ENCODE measurements at regions not wholly inside any gene's neighbourhood (a gene's known extent, or its start where the extent isn't known, plus 50 kb on each side); places are given as distances from the start of the nearest gene placed in this dataset.

DNA sequence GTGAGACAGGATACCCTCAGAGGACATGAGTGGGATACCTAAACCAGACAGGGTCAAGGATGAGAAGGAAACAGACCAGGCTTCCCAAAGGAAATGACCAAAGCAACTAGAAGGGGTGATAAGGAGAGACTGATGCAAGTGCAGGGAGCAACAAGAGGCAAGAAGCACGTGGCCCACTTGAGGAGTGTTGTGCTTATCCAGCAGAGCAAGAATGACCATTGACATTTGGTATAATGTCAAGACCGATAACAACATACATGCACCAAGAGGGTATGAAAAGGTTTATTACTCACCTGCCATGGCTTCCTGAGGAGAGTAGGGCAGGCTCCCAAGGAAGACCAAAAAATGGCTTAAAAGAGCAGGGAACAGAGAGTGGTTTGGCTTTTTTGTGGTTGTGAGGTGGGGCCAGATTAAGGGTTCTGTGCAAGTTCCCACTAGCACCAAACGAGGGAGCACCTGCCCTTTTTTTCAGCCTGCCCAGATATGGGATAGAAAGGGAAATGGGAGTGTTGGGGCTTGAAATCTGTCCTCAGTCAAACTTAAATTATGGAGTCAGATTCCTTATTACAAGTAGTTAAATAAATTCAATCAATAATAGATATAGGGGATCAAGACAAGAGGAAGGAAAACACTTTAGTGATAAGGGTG, 513.6 kb downstream of the RASEF start:
- Mint-ChIP-seq H3K27me3 (ENCODE audit: insufficient read depth) (no peaks in the 10 kb centered on the region), H3K9me3 (no peaks in the 10 kb centered on the region), H3K36me3 (ENCODE audit: low read depth) (no peaks in the 10 kb centered on the region), H3K27ac (no peak overlapping the region), H3K4me1 (peaks cover 3% of the 10 kb centered on the region), H3K4me3 (no peak overlapping the region)
- Histone ChIP-seq H3K9ac (ENCODE audit: extremely low read depth, low read length, poor library complexity, severe bottlenecking) (no peak overlapping the region), H3K36me3 (ENCODE audit: control insufficient read depth, insufficient read depth, low read length) (no peaks in the 10 kb centered on the region), H3K27me3 (ENCODE audit: control insufficient read depth, insufficient read depth, low read length, poor library complexity, severe bottlenecking) (no peaks in the 10 kb centered on the region), H3K9me3 (ENCODE audit: control insufficient read depth, low read length) (no peaks in the 10 kb centered on the region), H3K27ac (ENCODE audit: low read depth, low read length) (no peak overlapping the region), H3K4me1 (ENCODE audit: control insufficient read depth, insufficient read depth, low read length) (no peaks in the 10 kb centered on the region), H3K4me3 (ENCODE audit: low read length) (no peak overlapping the region)
- 87% methylated on average over 3 of the region's 3 CpGs for WGBS, 2 experiments (ENCODE audit: insufficient coverage in 1 of 2, insufficient read length in 1 of 2)
- peak; percentile 58 for DNase-seq
- TF ChIP-seq, protein P1, sequence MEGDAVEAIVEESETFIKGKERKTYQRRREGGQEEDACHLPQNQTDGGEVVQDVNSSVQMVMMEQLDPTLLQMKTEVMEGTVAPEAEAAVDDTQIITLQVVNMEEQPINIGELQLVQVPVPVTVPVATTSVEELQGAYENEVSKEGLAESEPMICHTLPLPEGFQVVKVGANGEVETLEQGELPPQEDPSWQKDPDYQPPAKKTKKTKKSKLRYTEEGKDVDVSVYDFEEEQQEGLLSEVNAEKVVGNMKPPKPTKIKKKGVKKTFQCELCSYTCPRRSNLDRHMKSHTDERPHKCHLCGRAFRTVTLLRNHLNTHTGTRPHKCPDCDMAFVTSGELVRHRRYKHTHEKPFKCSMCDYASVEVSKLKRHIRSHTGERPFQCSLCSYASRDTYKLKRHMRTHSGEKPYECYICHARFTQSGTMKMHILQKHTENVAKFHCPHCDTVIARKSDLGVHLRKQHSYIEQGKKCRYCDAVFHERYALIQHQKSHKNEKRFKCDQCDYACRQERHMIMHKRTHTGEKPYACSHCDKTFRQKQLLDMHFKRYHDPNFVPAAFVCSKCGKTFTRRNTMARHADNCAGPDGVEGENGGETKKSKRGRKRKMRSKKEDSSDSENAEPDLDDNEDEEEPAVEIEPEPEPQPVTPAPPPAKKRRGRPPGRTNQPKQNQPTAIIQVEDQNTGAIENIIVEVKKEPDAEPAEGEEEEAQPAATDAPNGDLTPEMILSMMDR (conservative IDR thresholded peaks at IDR 0.05), result peak; percentile 71

DNA sequence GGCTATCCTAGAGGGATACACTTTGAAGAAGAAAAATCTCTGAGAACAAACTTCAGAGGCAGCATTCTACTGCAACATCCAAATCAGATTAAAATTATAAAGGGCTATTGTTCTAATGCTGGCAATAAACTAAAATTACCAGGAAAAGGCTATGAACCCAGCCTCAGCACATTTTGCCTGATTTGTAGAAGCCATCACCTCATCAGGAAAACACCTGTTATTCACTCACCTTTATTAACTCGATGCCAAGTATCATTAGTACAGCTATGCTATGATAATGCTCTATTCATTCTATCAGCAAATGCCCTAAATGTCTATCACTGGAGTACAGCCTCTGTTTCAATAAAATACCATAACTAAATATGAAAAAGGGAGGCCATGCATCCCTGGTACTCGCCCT, 510.2 kb downstream of the RASEF start:
- H3K27ac Mint-ChIP-seq, result no peak overlapping the region

DNA sequence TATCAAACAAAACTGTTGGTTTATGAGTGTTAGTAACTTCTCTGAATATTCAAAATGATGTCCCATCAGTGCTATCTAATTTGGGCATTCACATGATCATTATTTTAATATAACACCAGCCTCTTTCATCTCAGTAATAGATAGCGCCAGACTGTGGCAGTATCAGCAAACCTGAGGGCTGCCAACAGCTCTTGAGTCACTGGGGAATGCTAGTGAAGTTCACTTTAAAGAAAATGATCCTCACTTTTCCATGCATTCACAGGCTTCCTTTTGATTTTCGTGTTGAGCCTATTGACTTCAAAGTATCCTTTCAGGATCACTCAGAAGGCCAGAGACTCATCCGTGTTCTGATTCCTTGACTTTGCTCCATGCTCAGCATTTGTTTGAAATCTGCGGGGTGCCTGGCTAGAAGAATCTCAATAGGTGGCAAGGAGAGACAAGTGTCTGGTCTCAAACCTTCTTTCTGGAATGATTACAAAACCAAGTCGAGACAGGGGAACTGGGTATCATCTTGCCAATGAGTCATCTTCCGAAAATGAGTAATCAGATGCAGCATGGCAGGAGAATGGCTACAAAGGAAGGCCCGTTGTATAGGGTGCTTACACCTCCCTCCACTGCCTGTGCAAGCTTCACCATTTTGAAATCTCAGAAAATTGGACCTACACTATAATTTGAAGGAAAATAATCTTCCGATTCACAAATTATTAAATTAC, 509.1 kb downstream of the RASEF start:
- Mint-ChIP-seq H3K4me1 (peaks cover 10% of the 10 kb centered on the region), H3K36me3 (ENCODE audit: low read depth) (no peaks in the 10 kb centered on the region)
- no peak overlapping the region for H3K4me3 ChIP-seq (ENCODE audit: low read length)

More for the DNA sequence above, 510.2 kb downstream of the RASEF start:
- no peaks in the 10 kb centered on the region for H3K27me3 ChIP-seq (ENCODE audit: control insufficient read depth, insufficient read depth, low read length, poor library complexity, severe bottlenecking)
- H3K9ac ChIP-seq (ENCODE audit: extremely low read depth, low read length, poor library complexity, severe bottlenecking), result no peak overlapping the region
- whole genome bisulfite sequencing, 2 experiments (ENCODE audit: insufficient coverage in 1 of 2, insufficient read length in 1 of 2), result 80 to 97% methylated on average over 1 to 2 of the region's 2 CpGs
- Mint-ChIP-seq H3K36me3 (ENCODE audit: low read depth) (no peaks in the 10 kb centered on the region), H3K9me3 (no peaks in the 10 kb centered on the region), H3K4me1 (peaks cover 10% of the 10 kb centered on the region), H3K4me3 (no peak overlapping the region), H3K27me3 (ENCODE audit: insufficient read depth) (no peaks in the 10 kb centered on the region)
- no peaks in the 10 kb centered on the region for H3K4me1 ChIP-seq (ENCODE audit: control insufficient read depth, insufficient read depth, low read length)
- no peak overlapping the region for H3K4me3 ChIP-seq (ENCODE audit: low read length)
- H3K9me3 ChIP-seq (ENCODE audit: control insufficient read depth, low read length), result no peaks in the 10 kb centered on the region
- H3K36me3 ChIP-seq (ENCODE audit: control insufficient read depth, insufficient read depth, low read length), result no peaks in the 10 kb centered on the region
- no peak overlapping the region for H3K27ac ChIP-seq (ENCODE audit: low read depth, low read length)
- TF ChIP-seq, protein P1 (conservative IDR thresholded peaks at IDR 0.05), result no peak
- DNase-seq, result no peak

More for the DNA sequence above, 509.1 kb downstream of the RASEF start:
- TF ChIP-seq, protein P1 (conservative IDR thresholded peaks at IDR 0.05), result no peak
- 62 to 79% methylated on average over 7 to 8 of the region's 8 CpGs for WGBS, 2 experiments (ENCODE audit: insufficient coverage in 1 of 2, insufficient read length in 1 of 2)
- H3K27ac ChIP-seq (ENCODE audit: low read depth, low read length), result no peak overlapping the region
- H3K4me3 Mint-ChIP-seq, result no peak overlapping the region
- H3K9me3 Mint-ChIP-seq, result no peaks in the 10 kb centered on the region
- no peaks in the 10 kb centered on the region for H3K27me3 ChIP-seq (ENCODE audit: control insufficient read depth, insufficient read depth, low read length, poor library complexity, severe bottlenecking)
- H3K9me3 ChIP-seq (ENCODE audit: control insufficient read depth, low read length), result no peaks in the 10 kb centered on the region
- no peak overlapping the region for H3K27ac Mint-ChIP-seq
- DNase-seq, result no peak
- H3K4me1 ChIP-seq (ENCODE audit: control insufficient read depth, insufficient read depth, low read length), result no peaks in the 10 kb centered on the region
- no peak overlapping the region for H3K9ac ChIP-seq (ENCODE audit: extremely low read depth, low read length, poor library complexity, severe bottlenecking)
- H3K36me3 ChIP-seq (ENCODE audit: control insufficient read depth, insufficient read depth, low read length), result no peaks in the 10 kb centered on the region
- no peaks in the 10 kb centered on the region for H3K27me3 Mint-ChIP-seq (ENCODE audit: insufficient read depth)
